SK-N-SH treated with all-trans-retinoic acid at 6 μM for 48 hours (cell line): ENCODE measurements at regions not wholly inside any gene's neighbourhood (a gene's known extent, or its start where the extent isn't known, plus 50 kb on each side); places are given as distances from the start of the nearest gene placed in this dataset.

ENCODE experiments used
- ARNTL ChIP-seq: fragments of 450-650 bp; formaldehyde crosslinking; IDR thresholded peaks from 2 replicates; pipeline ENCODE4 v1.5.0; 2020; ENCODE audit warnings: low read depth, mild to moderate bottlenecking, moderate library complexity, borderline replicate concordance
- CREB5 ChIP-seq: fragments of 250-450 bp; sonication (Bioruptor Pico); IDR thresholded peaks from 2 replicates; pipeline ENCODE4 v1.5.1; 2020; ENCODE audit warnings: low read depth, mild to moderate bottlenecking, moderate library complexity
- CSRNP3 ChIP-seq: fragments of 250-450 bp; sonication (Bioruptor Pico); IDR thresholded peaks from 2 replicates; pipeline ENCODE4 v1.5.1; 2021; ENCODE audit warnings: mild to moderate bottlenecking, moderate library complexity
- GLIS3 ChIP-seq: fragments of 250-450 bp; sonication (Bioruptor Pico); IDR thresholded peaks from 2 replicates; pipeline ENCODE4 v1.5.0; 2020; ENCODE audit warnings: mild to moderate bottlenecking, moderate library complexity
- ISL1 ChIP-seq: fragments of 250-450 bp; sonication (Bioruptor Pico); IDR thresholded peaks from 2 replicates; pipeline ENCODE4 v2.1.2; 2022; ENCODE audit warnings: mild to moderate bottlenecking, moderate library complexity
- PPARA ChIP-seq: fragments of 250-450 bp; sonication (Bioruptor Pico); IDR thresholded peaks from 2 replicates; pipeline ENCODE4 v1.5.0; 2020; ENCODE audit warnings: mild to moderate bottlenecking, borderline replicate concordance
- RARB ChIP-seq: fragments of 250-450 bp; sonication (Bioruptor Pico); IDR thresholded peaks from 2 replicates; pipeline ENCODE4 v1.8.0; 2021; ENCODE audit warnings: mild to moderate bottlenecking, moderate library complexity
- TCF4 ChIP-seq: fragments of 250-450 bp; sonication (Bioruptor Pico); IDR thresholded peaks from 2 replicates; pipeline ENCODE4 v1.8.0; 2021; ENCODE audit warnings: mild to moderate bottlenecking, moderate library complexity, borderline replicate concordance
- ZC3H10 ChIP-seq: fragments of 250-450 bp; sonication (Bioruptor Pico); IDR thresholded peaks from 2 replicates; pipeline ENCODE4 v1.5.1; 2021; ENCODE audit warnings: mild to moderate bottlenecking, moderate library complexity
- ZFP3 ChIP-seq: fragments of 250-450 bp; sonication (Bioruptor Pico); IDR thresholded peaks from 2 replicates; pipeline ENCODE4 v1.5.0; 2020; ENCODE audit warnings: mild to moderate bottlenecking, moderate library complexity
- ZFP30 ChIP-seq: fragments of 450-650 bp; formaldehyde crosslinking; IDR thresholded peaks from 2 replicates; pipeline ENCODE4 v1.5.0; 2022; ENCODE audit warnings: mild to moderate bottlenecking, moderate library complexity
- ZNF565 ChIP-seq: fragments of 450-650 bp; formaldehyde crosslinking; conservative IDR thresholded peaks from 2 replicates; pipeline ENCODE4 v1.5.0; 2020; ENCODE audit warnings: low read depth, mild to moderate bottlenecking, moderate library complexity
- ZNF8 ChIP-seq: fragments of 450-650 bp; formaldehyde crosslinking; IDR thresholded peaks from 2 replicates; pipeline ENCODE4 v1.5.0; 2020; ENCODE audit warnings: mild to moderate bottlenecking, moderate library complexity

GRCh38 chrX:118211891-118212816, 95.5 kb upstream of the KLHL13 start:
- no peak for TF ChIP-seq GLIS3
- TF ChIP-seq ZNF8 (CRISPR knock-in tag), result no peak
- no peak for TF ChIP-seq ARNTL (CRISPR knock-in tag)
- no peak for TF ChIP-seq CREB5 (CRISPR knock-in tag)
- TF ChIP-seq PPARA (CRISPR knock-in tag), result no peak
- no peak for TF ChIP-seq ISL1 (CRISPR knock-in tag)
- no peak for TF ChIP-seq TCF4 (CRISPR knock-in tag)
- TF ChIP-seq RARB (CRISPR knock-in tag), result no peak
- TF ChIP-seq ZC3H10 (CRISPR knock-in tag), result no peak
- TF ChIP-seq ZNF565 (CRISPR knock-in tag), result no peak
- no peak for TF ChIP-seq CSRNP3 (CRISPR knock-in tag)
- no peak for TF ChIP-seq ZFP3 (CRISPR knock-in tag)
- no peak for TF ChIP-seq ZFP30 (CRISPR knock-in tag)
